SU-DHL-6 (cell line): ENCODE measurements at regions not wholly inside any gene's neighbourhood (a gene's known extent, or its start where the extent isn't known, plus 50 kb on each side); places are given as distances from the start of the nearest gene placed in this dataset.

Experiments
- H2AFZ ChIP-seq: fragments of 200-600 bp; sonication (generic); 2 replicates; pipeline ENCODE4 v1.6.1; 2014; ENCODE audit warnings: low read depth, mild to moderate bottlenecking, moderate library complexity, mixed read lengths, antibody characterized with exemption, low read length; ENCODE audit not compliant: severe bottlenecking
- H3F3A ChIP-seq: fragments of 200-600 bp; shearing (Covaris generic); 2 replicates; pipeline ENCODE4 v1.6.0; 2016; ENCODE audit warnings: antibody characterized with exemption, mild to moderate bottlenecking; ENCODE audit not compliant: insufficient read depth
- H3K27ac ChIP-seq: fragments of 200-600 bp; sonication (generic); 2 replicates; pipeline ENCODE4 v1.5.1; 2016; ENCODE audit warnings: low read depth, mild to moderate bottlenecking, low read length, moderate library complexity, mixed read lengths
- H3K27me3 ChIP-seq: fragments of 200-600 bp; sonication (generic), shearing (Covaris generic); 2 replicates; pipeline ENCODE4 v1.6.0; 2014; ENCODE audit warnings: mild to moderate bottlenecking, low read length
- H3K36me3 ChIP-seq: fragments of 200-600 bp; sonication (generic); 2 replicates; pipeline ENCODE4 v1.6.1; 2014; ENCODE audit warnings: mild to moderate bottlenecking, low read length, mixed read lengths
- H3K4me2 ChIP-seq: fragments of 300-600, 200-600 bp; shearing (Covaris generic), sonication (generic); 2 replicates; pipeline ENCODE4 v1.6.0; 2014; ENCODE audit warnings: low read length, low read depth, mild to moderate bottlenecking; ENCODE audit not compliant: poor library complexity, severe bottlenecking
- H3K4me3 ChIP-seq: fragments of 200-600 bp; sonication (generic); 2 replicates; pipeline ENCODE4 v1.5.1; 2014; ENCODE audit warnings: antibody characterized with exemption, low read length, mild to moderate bottlenecking, mixed read lengths; ENCODE audit not compliant: insufficient read depth, poor library complexity, severe bottlenecking
- H3K79me2 ChIP-seq: fragments of 200-600 bp; sonication (generic); 2 replicates; pipeline ENCODE4 v1.6.1; 2014; ENCODE audit warnings: mild to moderate bottlenecking, low read length, moderate library complexity; ENCODE audit not compliant: insufficient read depth
- H3K9ac ChIP-seq: fragments of 200-600 bp; sonication (generic); 2 replicates; pipeline ENCODE4 v1.7.0; 2014; ENCODE audit warnings: mild to moderate bottlenecking, low read length
- H3K9me2 ChIP-seq: fragments of 200-600 bp; sonication (generic); replicated peaks from 2 replicates; pipeline ENCODE4 v1.6.1; 2014; ENCODE audit warnings: low read length; ENCODE audit not compliant: insufficient read depth
- H3K9me3 ChIP-seq: fragments of 200-600 bp; sonication (generic); 2 replicates; pipeline ENCODE4 v1.6.1; 2014; ENCODE audit warnings: low read length, mixed read lengths; ENCODE audit not compliant: insufficient read depth
- H4K20me1 ChIP-seq: fragments of 200-600 bp; sonication (generic); 2 replicates; pipeline ENCODE4 v1.6.1; 2014; ENCODE audit warnings: low read depth, mild to moderate bottlenecking, antibody characterized with exemption, low read length, moderate library complexity, mixed read lengths
- EZH2phosphoT487 ChIP-seq: fragments of 200-600 bp; sonication (generic), shearing (Covaris generic); conservative IDR thresholded peaks from 2 replicates; pipeline ENCODE4 v1.6.1; 2018; ENCODE audit warnings: mild to moderate bottlenecking, antibody characterized with exemption, low read length, moderate library complexity, mixed read lengths
- TF ChIP-seq, protein P1 (sequence below): fragments of 200-600 bp; sonication (generic); IDR thresholded peaks from one replicate; pipeline ENCODE4 v1.5.1; 2017; ENCODE audit warnings: antibody characterized with exemption, mild to moderate bottlenecking, low read length, moderate library complexity; ENCODE audit not compliant: insufficient read depth, poor library complexity, severe bottlenecking

DNA sequence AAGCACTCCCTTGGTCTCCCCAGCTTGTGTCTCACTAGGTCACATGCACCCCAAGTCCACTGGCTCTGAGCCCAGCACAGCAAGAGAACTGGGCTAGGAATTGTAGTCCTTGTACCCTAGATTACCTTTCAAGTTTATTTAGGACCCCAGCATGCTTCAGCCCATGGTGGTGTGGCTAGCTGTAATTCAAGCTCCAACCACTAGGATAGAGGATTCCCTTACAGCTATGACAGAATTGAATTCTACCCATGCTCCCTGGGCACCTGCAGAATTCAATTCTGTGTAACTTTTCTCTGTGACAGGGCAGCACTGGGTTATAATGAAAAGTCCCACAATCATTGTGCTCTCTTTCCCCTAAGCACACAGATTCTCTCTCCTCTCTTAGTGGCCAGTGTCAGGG is 253.8 kb upstream of the DMD start:
- no peaks in the 10 kb centered on the region for H3K79me2 ChIP-seq
- H2AFZ ChIP-seq: no peak overlapping the region
- H3K9ac ChIP-seq: no peak overlapping the region
- H4K20me1 ChIP-seq: no peaks in the 10 kb centered on the region
- H3K9me3 ChIP-seq: no peaks in the 10 kb centered on the region
- H3K4me2 ChIP-seq: no peak overlapping the region
- TF ChIP-seq, protein P1, sequence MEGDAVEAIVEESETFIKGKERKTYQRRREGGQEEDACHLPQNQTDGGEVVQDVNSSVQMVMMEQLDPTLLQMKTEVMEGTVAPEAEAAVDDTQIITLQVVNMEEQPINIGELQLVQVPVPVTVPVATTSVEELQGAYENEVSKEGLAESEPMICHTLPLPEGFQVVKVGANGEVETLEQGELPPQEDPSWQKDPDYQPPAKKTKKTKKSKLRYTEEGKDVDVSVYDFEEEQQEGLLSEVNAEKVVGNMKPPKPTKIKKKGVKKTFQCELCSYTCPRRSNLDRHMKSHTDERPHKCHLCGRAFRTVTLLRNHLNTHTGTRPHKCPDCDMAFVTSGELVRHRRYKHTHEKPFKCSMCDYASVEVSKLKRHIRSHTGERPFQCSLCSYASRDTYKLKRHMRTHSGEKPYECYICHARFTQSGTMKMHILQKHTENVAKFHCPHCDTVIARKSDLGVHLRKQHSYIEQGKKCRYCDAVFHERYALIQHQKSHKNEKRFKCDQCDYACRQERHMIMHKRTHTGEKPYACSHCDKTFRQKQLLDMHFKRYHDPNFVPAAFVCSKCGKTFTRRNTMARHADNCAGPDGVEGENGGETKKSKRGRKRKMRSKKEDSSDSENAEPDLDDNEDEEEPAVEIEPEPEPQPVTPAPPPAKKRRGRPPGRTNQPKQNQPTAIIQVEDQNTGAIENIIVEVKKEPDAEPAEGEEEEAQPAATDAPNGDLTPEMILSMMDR: no peak
- no peak for TF ChIP-seq EZH2phosphoT487
- no peak overlapping the region for H3K4me3 ChIP-seq
- H3K27me3 ChIP-seq: no peaks in the 10 kb centered on the region
- H3K36me3 ChIP-seq: no peaks in the 10 kb centered on the region
- no peak overlapping the region for H3K27ac ChIP-seq
- no peaks in the 10 kb centered on the region for H3K9me2 ChIP-seq
- no peaks in the 10 kb centered on the region for H3F3A ChIP-seq

- H3F3A ChIP-seq: no peaks in the 10 kb centered on the region
- H2AFZ ChIP-seq: no peak overlapping the region
- H4K20me1 ChIP-seq: no peaks in the 10 kb centered on the region
- H3K9ac ChIP-seq: no peak overlapping the region
- no peaks in the 10 kb centered on the region for H3K36me3 ChIP-seq
- H3K9me2 ChIP-seq: no peaks in the 10 kb centered on the region
- TF ChIP-seq, protein P1: no peak
- no peak for TF ChIP-seq EZH2phosphoT487
- no peaks in the 10 kb centered on the region for H3K79me2 ChIP-seq
- H3K27me3 ChIP-seq: no peaks in the 10 kb centered on the region
- H3K4me3 ChIP-seq: no peak overlapping the region
- no peak overlapping the region for H3K27ac ChIP-seq
- H3K4me2 ChIP-seq: no peak overlapping the region
- no peaks in the 10 kb centered on the region for H3K9me3 ChIP-seq
Measured at GRCh38 chrX:33457102-33457501, 245.8 kb upstream of the DMD start.

DNA sequence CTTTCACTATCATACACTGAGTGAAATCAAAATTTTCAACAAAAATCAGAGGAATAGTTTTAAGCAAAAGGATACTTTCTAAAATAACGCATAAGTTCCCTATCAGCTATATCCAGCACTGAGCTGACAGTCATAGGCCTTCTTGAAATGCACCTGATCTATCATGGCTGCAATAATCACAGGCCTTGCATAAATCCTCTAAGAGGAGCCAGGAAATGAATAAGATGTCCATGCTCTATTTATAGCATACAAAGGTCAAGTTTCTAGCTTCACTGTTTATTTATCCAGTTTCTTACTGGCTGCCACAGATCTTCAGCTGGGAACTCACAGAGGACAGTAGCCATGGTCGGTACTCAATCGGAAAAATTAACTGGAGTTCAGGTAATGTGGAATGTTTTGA is 235.9 kb upstream of the DMD start:
- H3K4me3 ChIP-seq: no peak overlapping the region
- no peak overlapping the region for H3K4me2 ChIP-seq
- TF ChIP-seq, protein P1: no peak
- no peak for TF ChIP-seq EZH2phosphoT487
- no peak overlapping the region for H3K27ac ChIP-seq
- H3K9me3 ChIP-seq: no peaks in the 10 kb centered on the region
- H3K79me2 ChIP-seq: no peaks in the 10 kb centered on the region
- no peaks in the 10 kb centered on the region for H4K20me1 ChIP-seq
- H3K36me3 ChIP-seq: no peaks in the 10 kb centered on the region
- H3K27me3 ChIP-seq: no peaks in the 10 kb centered on the region
- no peaks in the 10 kb centered on the region for H3F3A ChIP-seq
- H2AFZ ChIP-seq: no peak overlapping the region
- no peaks in the 10 kb centered on the region for H3K9me2 ChIP-seq
- no peak overlapping the region for H3K9ac ChIP-seq
